SH-SY5Y (cell line): ENCODE measurements at regions not wholly inside any gene's neighbourhood (a gene's known extent, or its start where the extent isn't known, plus 50 kb on each side); places are given as distances from the start of the nearest gene placed in this dataset.

Experiments used
- GATA2 ChIP-seq: IDR thresholded peaks from 2 replicates; pipeline ENCODE4 v1.6.1; 2011; ENCODE audit warnings: mild to moderate bottlenecking, low read depth, low read length
- GATA3 ChIP-seq: IDR thresholded peaks from 2 replicates; pipeline ENCODE4 v1.6.1; 2011; ENCODE audit warnings: low read depth, mild to moderate bottlenecking, low read length, moderate library complexity

- no peak for TF ChIP-seq GATA2
- no peak for TF ChIP-seq GATA3
Measured at GRCh38 chr4:11543706-11544105, 115.0 kb upstream of the HS3ST1 start.
